ENCODE measurements at regions not wholly inside any gene's neighbourhood (a gene's known extent, or its start where the extent isn't known, plus 50 kb on each side); places are given as distances from the start of the nearest gene placed in this dataset.

- TF ChIP-seq FOS (IDR thresholded peaks at IDR 0.05; ENCODE audit: low read depth, low read length), result no peak
- ATAC-seq (ENCODE audit: low read depth) (no peak), DNase-seq (no peak)
- no peak overlapping the region for H3K4me3 ChIP-seq (ENCODE audit: insufficient read depth, low read depth, low read length)
- no peak overlapping the region for H3K56ac ChIP-seq (ENCODE audit: extremely low read depth, insufficient read depth, low read length)
- H3K9me3 ChIP-seq (ENCODE audit: control insufficient read depth, insufficient read depth, low read length), result peaks cover under 1% of the 10 kb centered on the region
- no TSS peak for BruUV-seq (replicated peaks)
- no peak overlapping the region for H3K27ac ChIP-seq (ENCODE audit: insufficient read depth, low read length)
- H3K9ac ChIP-seq (ENCODE audit: low read depth, low read length), result no peak overlapping the region
- no peak overlapping the region for H3K18ac ChIP-seq (ENCODE audit: low read depth, low read length)
- in situ Hi-C loops (cut with MboI; ENCODE audit: low sequenced_read_pairs) (no loop called here), dilution Hi-C loops (cut with HindIII; ENCODE audit: low sequenced_read_pairs, unreplicated experiment) (no loop called here), intact Hi-C loops (cut with micrococcal nuclease) (no loop called here)
- WGBS, 2 experiments (ENCODE audit: extremely low coverage in 2 of 2, insufficient read length in 1 of 2), result no CpG with 5 or more reads among the region's 5 CpGs
- CTCF ChIA-PET, result no interaction called here
- no peak overlapping the region for H4K91ac ChIP-seq (ENCODE audit: insufficient read depth, low read depth, low read length)
- H3K14ac ChIP-seq (replicated peaks; ENCODE audit: low read depth, low read length), result no peak overlapping the region
- no peak overlapping the region for H2AK9ac ChIP-seq (replicated peaks; ENCODE audit: low read depth, low read length, poor library complexity)
- no peak overlapping the region for H2BK5ac ChIP-seq (ENCODE audit: low read depth, low read length, poor library complexity, severe bottlenecking)
- H3K27me3 ChIP-seq (ENCODE audit: control insufficient read depth, insufficient read depth, low read length), result no peaks in the 10 kb centered on the region
- no peak overlapping the region for H2BK120ac ChIP-seq (ENCODE audit: low read depth, low read length)
- no peak overlapping the region for H2BK20ac ChIP-seq (ENCODE audit: low read depth, low read length)
- H2BK15ac ChIP-seq (ENCODE audit: low read depth, low read length), result no peak overlapping the region
- POLR2A ChIA-PET (ENCODE audit: unreplicated experiment), result no interaction called here
- H3K9me1 ChIP-seq (ENCODE audit: insufficient read depth, low read length), result no peaks in the 10 kb centered on the region
- no peak overlapping the region for H4K8ac ChIP-seq (ENCODE audit: low read depth in 2 of 2, low read length in 2 of 2)
- H4K20me1 ChIP-seq (ENCODE audit: insufficient read depth, low read length), result no peaks in the 10 kb centered on the region
- no peak overlapping the region for H4K5ac ChIP-seq (ENCODE audit: low read depth, low read length)
- H3K4me2 ChIP-seq (ENCODE audit: low read depth, low read length), result no peak overlapping the region
- no peaks in the 10 kb centered on the region for H3K4me1 ChIP-seq (ENCODE audit: control insufficient read depth, insufficient read depth, low read length)
- H3K23ac ChIP-seq (ENCODE audit: low read depth, low read length), result no peak overlapping the region
- H3K36me3 ChIP-seq (ENCODE audit: control insufficient read depth, insufficient read depth, low read length), result no peaks in the 10 kb centered on the region
- no peak overlapping the region for H3K4ac ChIP-seq (ENCODE audit: low read depth, low read length)
- no peaks in the 10 kb centered on the region for H3K79me1 ChIP-seq (ENCODE audit: low read depth in 1 of 2, low read length in 2 of 2)
- no peak overlapping the region for H2AK5ac ChIP-seq (ENCODE audit: low read depth, low read length)
- H2AFZ ChIP-seq (replicated peaks; ENCODE audit: low read length, poor library complexity), result no peak overlapping the region
Observed at GRCh38 chr15:46786590-46787285, 930.6 kb upstream of the SEMA6D start.

Measured in IMR-90 (cell line).